ENCODE measurements at regions not wholly inside any gene's neighbourhood (a gene's known extent, or its start where the extent isn't known, plus 50 kb on each side); places are given as distances from the start of the nearest gene placed in this dataset.
A peak's percentile ranks its signal among the peaks of the same experiment; 100 is the strongest.

GRCh38 chr14:85391892-85392291 lies 138.1 kb upstream of the FLRT2 start:
- no peak for ATAC-seq
- Histone ChIP-seq H3K36me3 (no peaks in the 10 kb centered on the region), H3K27me3 (no peaks in the 10 kb centered on the region), H3K27ac (no peak overlapping the region), H3K9me3 (no peaks in the 10 kb centered on the region), H3K4me3 (no peak overlapping the region), H3K4me1 (no peaks in the 10 kb centered on the region)
- DNase-seq, result no peak
- intact Hi-C loops (cut with DNase I), result no loop called here
- TF ChIP-seq POLR2A (IDR thresholded peaks at IDR 0.05) (no peak), CTCF (IDR thresholded peaks at IDR 0.05) (no peak)
- 44% methylated on average over 3 of the region's 3 CpGs for WGBS (ENCODE audit: insufficient coverage, low coverage, low lambda C conversion rate, missing lambda C conversion rate)

- Histone ChIP-seq H3K4me3 (no peak overlapping the region), H3K9me3 (no peaks in the 10 kb centered on the region), H3K36me3 (no peaks in the 10 kb centered on the region), H3K4me1 (no peaks in the 10 kb centered on the region), H3K27me3 (no peaks in the 10 kb centered on the region), H3K27ac (no peak overlapping the region)
- TF ChIP-seq CTCF (IDR thresholded peaks at IDR 0.05), result no peak
- TF ChIP-seq POLR2A (IDR thresholded peaks at IDR 0.05), result no peak
- no peak for ATAC-seq
- intact Hi-C loops (cut with DNase I), result no loop called here
- WGBS (ENCODE audit: insufficient coverage, low coverage, low lambda C conversion rate, missing lambda C conversion rate), result 35% methylated on average over 2 of the region's 2 CpGs
- DNase-seq, result no peak
These were observed 130.8 kb upstream of the FLRT2 start for GRCh38 chr14:85399186-85399585.

- Histone ChIP-seq H3K4me1 (no peaks in the 10 kb centered on the region), H3K36me3 (no peaks in the 10 kb centered on the region), H3K27ac (no peak overlapping the region), H3K4me3 (no peak overlapping the region), H3K9me3 (no peaks in the 10 kb centered on the region), H3K27me3 (no peaks in the 10 kb centered on the region)
- TF ChIP-seq CTCF (IDR thresholded peaks at IDR 0.05) (no peak), POLR2A (IDR thresholded peaks at IDR 0.05) (no peak)
- intact Hi-C loops (cut with DNase I), result no loop called here
- ATAC-seq (no peak), DNase-seq (no peak)
- 56% methylated on average over 3 of the region's 3 CpGs for WGBS (ENCODE audit: insufficient coverage, low coverage, low lambda C conversion rate, missing lambda C conversion rate)
These were observed 129.3 kb upstream of the FLRT2 start for GRCh38 chr14:85400678-85401077.

- no peaks in the 10 kb centered on the region for H3K27me3 ChIP-seq
- H3K36me3 ChIP-seq, result no peaks in the 10 kb centered on the region
- H3K4me3 ChIP-seq, result no peak overlapping the region
- intact Hi-C loops (cut with DNase I), result no loop called here
- no peak overlapping the region for H3K27ac ChIP-seq
- no peak for TF ChIP-seq CTCF (IDR thresholded peaks at IDR 0.05)
- no peak for TF ChIP-seq POLR2A (IDR thresholded peaks at IDR 0.05)
- ATAC-seq (peak in 1 of 4 donors; percentile 45), DNase-seq (no peak)
- H3K9me3 ChIP-seq, result no peaks in the 10 kb centered on the region
- 13% methylated on average over 1 of the region's 1 CpG for WGBS (ENCODE audit: insufficient coverage, low coverage, low lambda C conversion rate, missing lambda C conversion rate)
- H3K4me1 ChIP-seq, result no peaks in the 10 kb centered on the region
These were observed 128.6 kb upstream of the FLRT2 start for GRCh38 chr14:85401384-85401783.

- H3K9me3 ChIP-seq, result no peaks in the 10 kb centered on the region
- H3K27ac ChIP-seq, result no peak overlapping the region
- no peaks in the 10 kb centered on the region for H3K27me3 ChIP-seq
- intact Hi-C loops (cut with DNase I), result no loop called here
- H3K36me3 ChIP-seq, result no peaks in the 10 kb centered on the region
- 45% methylated on average over 7 of the region's 7 CpGs for WGBS (ENCODE audit: insufficient coverage, low coverage, low lambda C conversion rate, missing lambda C conversion rate)
- DNase-seq (no peak), ATAC-seq (peak in 2 of 4 donors; percentile 49 to 90)
- TF ChIP-seq CTCF (IDR thresholded peaks at IDR 0.05) (no peak), POLR2A (IDR thresholded peaks at IDR 0.05) (no peak)
- no peak overlapping the region for H3K4me3 ChIP-seq
- H3K4me1 ChIP-seq, result no peaks in the 10 kb centered on the region
These were observed 127.3 kb upstream of the FLRT2 start for GRCh38 chr14:85402569-85403162.
